ENCODE measurements at regions not wholly inside any gene's neighbourhood (a gene's known extent, or its start where the extent isn't known, plus 50 kb on each side); places are given as distances from the start of the nearest gene placed in this dataset.

- Histone ChIP-seq H3K9me3 (no peaks in the 10 kb centered on the region), H3K4me3 (no peak overlapping the region), H3K4me1 (ENCODE audit: control insufficient read depth in 1 of 2, low read depth in 2 of 2) (no peaks in the 10 kb centered on the region), H3K36me3 (no peaks in the 10 kb centered on the region), H3K27me3 (replicated peaks; ENCODE audit: insufficient read depth) (no peaks in the 10 kb centered on the region), H3K27ac (no peak overlapping the region)
- DNase-seq (ENCODE audit: low spot score) (no peak), ATAC-seq (ENCODE audit: insufficient number of reproducible peaks, low FRiP score, low read depth) (no peak)
- TF ChIP-seq CTCF (IDR thresholded peaks at IDR 0.05), result no peak
These were observed 384.3 kb upstream of the EPHA6 start for GRCh38 chr3:96430079-96430478.

- Histone ChIP-seq H3K27ac (no peak overlapping the region), H3K9me3 (no peaks in the 10 kb centered on the region), H3K4me3 (no peak overlapping the region), H3K27me3 (replicated peaks; ENCODE audit: insufficient read depth) (no peaks in the 10 kb centered on the region), H3K4me1 (ENCODE audit: control insufficient read depth in 1 of 2, low read depth in 2 of 2) (no peaks in the 10 kb centered on the region), H3K36me3 (no peaks in the 10 kb centered on the region)
- DNase-seq (ENCODE audit: low spot score) (no peak), ATAC-seq (ENCODE audit: insufficient number of reproducible peaks, low FRiP score, low read depth) (no peak)
- no peak for TF ChIP-seq CTCF (IDR thresholded peaks at IDR 0.05)
These were observed 379.7 kb upstream of the EPHA6 start for GRCh38 chr3:96434651-96435050.

GRCh38 chr3:96449346-96449745, 365.0 kb upstream of the EPHA6 start:
- H3K4me1 ChIP-seq (ENCODE audit: control insufficient read depth in 1 of 2, low read depth in 2 of 2), result no peaks in the 10 kb centered on the region
- no peaks in the 10 kb centered on the region for H3K9me3 ChIP-seq
- H3K36me3 ChIP-seq, result no peaks in the 10 kb centered on the region
- H3K27ac ChIP-seq, result no peak overlapping the region
- no peaks in the 10 kb centered on the region for H3K27me3 ChIP-seq (replicated peaks; ENCODE audit: insufficient read depth)
- no peak overlapping the region for H3K4me3 ChIP-seq
- ATAC-seq (ENCODE audit: insufficient number of reproducible peaks, low FRiP score, low read depth) (no peak), DNase-seq (ENCODE audit: low spot score) (no peak)
- no peak for TF ChIP-seq CTCF (IDR thresholded peaks at IDR 0.05)

DNA sequence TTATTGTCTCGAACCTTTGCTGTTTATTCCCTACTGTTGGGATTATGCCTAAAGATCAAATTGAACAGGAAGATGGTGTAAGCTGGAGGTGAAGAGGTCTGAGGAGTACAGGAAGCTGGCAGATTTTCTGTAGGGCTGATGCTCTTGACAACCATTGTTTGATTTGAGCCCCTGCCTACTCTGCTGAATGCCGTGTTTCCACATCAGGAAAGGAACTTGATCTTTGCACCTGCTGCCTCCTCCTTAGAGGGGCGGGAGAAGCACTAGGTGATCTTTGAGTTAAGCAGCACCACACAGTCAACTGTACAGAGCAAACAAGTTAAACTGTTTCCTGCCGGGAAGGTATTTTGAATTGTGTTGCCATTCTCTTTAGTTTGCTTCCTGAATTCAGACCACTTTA, 364.6 kb upstream of the EPHA6 start:
- Histone ChIP-seq H3K36me3 (no peaks in the 10 kb centered on the region), H3K9me3 (no peaks in the 10 kb centered on the region), H3K27me3 (replicated peaks; ENCODE audit: insufficient read depth) (no peaks in the 10 kb centered on the region), H3K4me1 (ENCODE audit: control insufficient read depth in 1 of 2, low read depth in 2 of 2) (no peaks in the 10 kb centered on the region), H3K27ac (no peak overlapping the region), H3K4me3 (no peak overlapping the region)
- no peak for TF ChIP-seq CTCF (IDR thresholded peaks at IDR 0.05)
- DNase-seq (ENCODE audit: low spot score) (no peak), ATAC-seq (ENCODE audit: insufficient number of reproducible peaks, low FRiP score, low read depth) (no peak)

DNA sequence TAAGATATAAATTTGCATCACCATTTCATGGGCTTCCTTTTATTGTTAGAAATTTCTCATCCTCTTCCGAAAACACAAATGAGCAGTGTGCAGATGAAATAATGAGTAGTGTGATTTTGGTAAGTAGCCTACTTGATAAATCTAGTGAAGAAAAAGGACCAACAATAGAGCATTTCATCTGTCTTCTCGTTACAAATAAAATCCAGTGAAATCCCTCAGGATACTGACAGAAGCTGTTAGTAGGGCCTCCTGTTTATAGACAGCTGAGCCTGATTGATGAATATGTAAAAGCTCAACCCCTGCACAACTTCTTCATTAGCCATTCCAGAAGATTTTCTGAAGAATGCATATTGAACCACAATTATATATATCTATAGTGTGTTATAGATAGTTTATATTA, 363.7 kb upstream of the EPHA6 start:
- no peak for TF ChIP-seq CTCF (IDR thresholded peaks at IDR 0.05)
- H3K27ac ChIP-seq, result no peak overlapping the region
- H3K9me3 ChIP-seq, result no peaks in the 10 kb centered on the region
- ATAC-seq (ENCODE audit: insufficient number of reproducible peaks, low FRiP score, low read depth) (no peak), DNase-seq (ENCODE audit: low spot score) (no peak)
- no peaks in the 10 kb centered on the region for H3K36me3 ChIP-seq
- no peak overlapping the region for H3K4me3 ChIP-seq
- no peaks in the 10 kb centered on the region for H3K27me3 ChIP-seq (replicated peaks; ENCODE audit: insufficient read depth)
- no peaks in the 10 kb centered on the region for H3K4me1 ChIP-seq (ENCODE audit: control insufficient read depth in 1 of 2, low read depth in 2 of 2)
